ENCODE measurements at regions not wholly inside any gene's neighbourhood (a gene's known extent, or its start where the extent isn't known, plus 50 kb on each side); places are given as distances from the start of the nearest gene placed in this dataset.

DNA sequence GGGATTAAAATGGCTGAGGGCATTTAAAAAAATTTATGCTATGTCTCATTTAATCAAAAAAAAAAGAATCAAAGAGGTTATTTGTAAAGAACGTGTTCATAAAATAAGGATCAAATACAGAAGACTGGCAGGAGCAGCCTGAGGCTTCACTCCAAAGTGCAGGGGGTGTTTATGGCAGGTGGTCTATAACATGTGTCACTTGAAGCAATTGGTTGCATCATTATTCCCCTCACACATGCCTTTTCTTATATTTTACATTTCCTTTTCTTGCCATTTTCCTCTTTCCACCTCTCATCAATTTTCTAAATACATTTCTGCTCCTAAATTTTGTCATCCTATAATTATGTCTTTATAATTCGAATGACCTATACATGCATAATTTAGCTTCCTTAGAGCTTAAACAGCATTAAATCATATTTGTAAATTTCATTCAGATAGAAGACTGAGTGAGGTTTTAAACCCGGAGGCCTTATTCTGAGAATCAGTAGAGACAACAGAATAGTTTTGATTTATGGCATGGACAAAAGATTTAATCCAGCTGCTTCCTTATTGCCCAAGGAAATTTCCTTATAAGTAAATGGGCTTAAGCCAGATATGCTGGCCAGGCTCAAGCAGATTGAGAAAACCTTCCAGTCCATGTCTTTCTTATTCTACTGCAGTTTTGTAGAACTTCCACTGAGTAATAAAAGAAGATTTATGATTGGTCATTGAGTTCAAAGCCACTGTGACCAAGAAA lies 322.8 kb downstream of the TGFB2 start:
- no peak overlapping the region for H3K4me3 ChIP-seq
- H3K27ac ChIP-seq (ENCODE audit: control insufficient read depth, insufficient read depth): no peak overlapping the region
- ChIA-PET CTCF (no interaction called here), POLR2A (no interaction called here), RAD21 (ENCODE audit: unreplicated experiment) (no interaction called here), SMC1A (ENCODE audit: uncharacterized antibody, unreplicated experiment) (no interaction called here)
- H4K20me1 ChIP-seq (ENCODE audit: control insufficient read depth, insufficient read depth): no peaks in the 10 kb centered on the region
- in situ Hi-C loops (cut with MboI): no loop called here
- no peak overlapping the region for H2AFZ ChIP-seq (ENCODE audit: control insufficient read depth, low read depth, low read length)
- intact Hi-C loops (cut with micrococcal nuclease; ENCODE audit: unreplicated experiment): no loop called here
- TF ChIP-seq, protein P1, sequence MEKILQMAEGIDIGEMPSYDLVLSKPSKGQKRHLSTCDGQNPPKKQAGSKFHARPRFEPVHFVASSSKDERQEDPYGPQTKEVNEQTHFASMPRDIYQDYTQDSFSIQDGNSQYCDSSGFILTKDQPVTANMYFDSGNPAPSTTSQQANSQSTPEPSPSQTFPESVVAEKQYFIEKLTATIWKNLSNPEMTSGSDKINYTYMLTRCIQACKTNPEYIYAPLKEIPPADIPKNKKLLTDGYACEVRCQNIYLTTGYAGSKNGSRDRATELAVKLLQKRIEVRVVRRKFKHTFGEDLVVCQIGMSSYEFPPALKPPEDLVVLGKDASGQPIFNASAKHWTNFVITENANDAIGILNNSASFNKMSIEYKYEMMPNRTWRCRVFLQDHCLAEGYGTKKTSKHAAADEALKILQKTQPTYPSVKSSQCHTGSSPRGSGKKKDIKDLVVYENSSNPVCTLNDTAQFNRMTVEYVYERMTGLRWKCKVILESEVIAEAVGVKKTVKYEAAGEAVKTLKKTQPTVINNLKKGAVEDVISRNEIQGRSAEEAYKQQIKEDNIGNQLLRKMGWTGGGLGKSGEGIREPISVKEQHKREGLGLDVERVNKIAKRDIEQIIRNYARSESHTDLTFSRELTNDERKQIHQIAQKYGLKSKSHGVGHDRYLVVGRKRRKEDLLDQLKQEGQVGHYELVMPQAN (conservative IDR thresholded peaks at IDR 0.05): no peak
- no peaks in the 10 kb centered on the region for H3K9me3 ChIP-seq (replicated peaks; ENCODE audit: control insufficient read depth, insufficient read depth, low read length)
- WGBS (ENCODE audit: insufficient coverage, insufficient replicate concordance, low lambda C conversion rate, missing lambda C conversion rate): 17% methylated on average over 3 of the region's 3 CpGs
- no peak overlapping the region for H3K4me2 ChIP-seq (ENCODE audit: control insufficient read depth, insufficient read depth)
- no peaks in the 10 kb centered on the region for H3K79me2 ChIP-seq (ENCODE audit: control insufficient read depth, insufficient read depth, low read length)
- no peaks in the 10 kb centered on the region for H3K4me1 ChIP-seq (ENCODE audit: control insufficient read depth, insufficient read depth, low read length)
- H3K36me3 ChIP-seq (ENCODE audit: control insufficient read depth in 2 of 2, insufficient read depth in 2 of 2, low read length in 1 of 2): no peaks in the 10 kb centered on the region
- FAIRE-seq: no peak
- H3K9ac ChIP-seq (ENCODE audit: control insufficient read depth, insufficient read depth, low read length): no peak overlapping the region
- no peak for DNase-seq (ENCODE audit: low read depth, low spot score)
- BruUV-seq (replicated peaks): no TSS peak
- no peak for ATAC-seq
- no peaks in the 10 kb centered on the region; a peak in 1 of 4 replicates for H3K27me3 ChIP-seq (replicated peaks in 1 of 2; ENCODE audit: control insufficient read depth in 2 of 2, insufficient read depth in 2 of 2, low read length in 1 of 2)

DNA sequence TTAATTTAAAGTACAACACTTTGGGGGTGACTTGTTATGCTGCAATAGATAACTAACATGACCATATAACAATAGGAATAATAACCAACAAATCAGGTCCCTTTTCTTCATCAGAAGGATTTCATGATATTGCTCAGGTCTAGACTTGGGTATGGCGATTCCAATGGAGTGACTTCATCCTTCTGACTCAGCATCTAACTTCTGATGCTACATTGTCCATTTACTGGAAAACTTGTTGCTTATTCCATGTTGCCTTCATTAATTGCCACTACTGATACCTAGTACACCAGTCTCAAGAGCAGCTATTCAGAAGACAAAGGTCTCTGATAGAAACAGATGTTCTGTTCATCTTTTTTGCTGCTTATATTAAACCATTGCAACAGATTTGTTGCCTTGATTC lies 324.3 kb downstream of the TGFB2 start:
- ATAC-seq (no peak), DNase-seq (ENCODE audit: low read depth, low spot score) (no peak), FAIRE-seq (no peak)
- Histone ChIP-seq H3K36me3 (ENCODE audit: control insufficient read depth in 2 of 2, insufficient read depth in 2 of 2, low read length in 1 of 2) (no peaks in the 10 kb centered on the region), H3K9me3 (replicated peaks; ENCODE audit: control insufficient read depth, insufficient read depth, low read length) (no peaks in the 10 kb centered on the region), H2AFZ (ENCODE audit: control insufficient read depth, low read depth, low read length) (no peak overlapping the region), H3K9ac (ENCODE audit: control insufficient read depth, insufficient read depth, low read length) (no peak overlapping the region), H4K20me1 (ENCODE audit: control insufficient read depth, insufficient read depth) (no peaks in the 10 kb centered on the region), H3K79me2 (ENCODE audit: control insufficient read depth, insufficient read depth, low read length) (no peaks in the 10 kb centered on the region), H3K4me2 (ENCODE audit: control insufficient read depth, insufficient read depth) (no peak overlapping the region), H3K27me3 (replicated peaks in 1 of 2; ENCODE audit: control insufficient read depth in 2 of 2, insufficient read depth in 2 of 2, low read length in 1 of 2) (no peaks in the 10 kb centered on the region; a peak in 1 of 4 replicates), H3K4me1 (ENCODE audit: control insufficient read depth, insufficient read depth, low read length) (no peaks in the 10 kb centered on the region), H3K4me3 (no peak overlapping the region), H3K27ac (ENCODE audit: control insufficient read depth, insufficient read depth) (no peak overlapping the region)
- SMC1A ChIA-PET (ENCODE audit: uncharacterized antibody, unreplicated experiment): no interaction called here
- intact Hi-C loops (cut with micrococcal nuclease; ENCODE audit: unreplicated experiment): no loop called here
- in situ Hi-C loops (cut with MboI): no loop called here
- CTCF ChIA-PET: no interaction called here
- no peak for TF ChIP-seq SRF (IDR thresholded peaks at IDR 0.05; ENCODE audit: low read depth in 2 of 2, low read length in 2 of 2)
- TF ChIP-seq EGR1 (IDR thresholded peaks at IDR 0.05; ENCODE audit: borderline replicate concordance in 1 of 2, low read depth in 2 of 2, low read length in 2 of 2): no peak
- 0% methylated on average over 1 of the region's 1 CpG for WGBS (ENCODE audit: insufficient coverage, insufficient replicate concordance, low lambda C conversion rate, missing lambda C conversion rate)
- POLR2A ChIA-PET: no interaction called here
- no TSS peak for BruUV-seq (replicated peaks)
- RAD21 ChIA-PET (ENCODE audit: unreplicated experiment): no interaction called here

Data from GM12878 (cell line).